ENCODE measurements at regions not wholly inside any gene's neighbourhood (a gene's known extent, or its start where the extent isn't known, plus 50 kb on each side); places are given as distances from the start of the nearest gene placed in this dataset.
"Not testable (repeated sequence)": the region's sequence is repeated elsewhere in the genome, so short reads cannot be mapped to it uniquely, and the experiment has no call there.

DNA sequence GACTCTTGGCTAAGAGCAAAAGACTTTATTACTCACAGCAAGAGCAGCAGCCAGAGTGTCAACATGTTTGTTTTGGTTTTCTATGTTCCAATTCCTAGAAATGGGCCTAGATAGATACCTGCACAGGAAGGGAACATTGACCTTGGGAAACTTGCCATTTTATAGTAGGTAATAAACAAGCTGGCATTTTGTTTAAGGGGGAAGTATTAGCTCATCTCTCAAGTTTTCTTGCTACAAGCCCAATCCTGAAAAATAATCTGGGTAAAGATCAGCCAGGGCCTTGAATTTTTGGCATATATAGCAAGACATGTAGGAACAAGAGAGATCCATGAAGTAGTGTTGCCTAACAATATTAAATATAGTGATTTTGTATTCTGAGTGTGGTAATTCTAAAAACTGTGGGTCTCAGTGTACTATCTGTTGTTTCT is 51.4 kb upstream of the RGL1 start:
- H3K27ac ChIP-seq: peak overlapping the region; percentile 50
- DNase-seq (ENCODE audit: low read depth, low spot score): peak; percentile 73

DNA sequence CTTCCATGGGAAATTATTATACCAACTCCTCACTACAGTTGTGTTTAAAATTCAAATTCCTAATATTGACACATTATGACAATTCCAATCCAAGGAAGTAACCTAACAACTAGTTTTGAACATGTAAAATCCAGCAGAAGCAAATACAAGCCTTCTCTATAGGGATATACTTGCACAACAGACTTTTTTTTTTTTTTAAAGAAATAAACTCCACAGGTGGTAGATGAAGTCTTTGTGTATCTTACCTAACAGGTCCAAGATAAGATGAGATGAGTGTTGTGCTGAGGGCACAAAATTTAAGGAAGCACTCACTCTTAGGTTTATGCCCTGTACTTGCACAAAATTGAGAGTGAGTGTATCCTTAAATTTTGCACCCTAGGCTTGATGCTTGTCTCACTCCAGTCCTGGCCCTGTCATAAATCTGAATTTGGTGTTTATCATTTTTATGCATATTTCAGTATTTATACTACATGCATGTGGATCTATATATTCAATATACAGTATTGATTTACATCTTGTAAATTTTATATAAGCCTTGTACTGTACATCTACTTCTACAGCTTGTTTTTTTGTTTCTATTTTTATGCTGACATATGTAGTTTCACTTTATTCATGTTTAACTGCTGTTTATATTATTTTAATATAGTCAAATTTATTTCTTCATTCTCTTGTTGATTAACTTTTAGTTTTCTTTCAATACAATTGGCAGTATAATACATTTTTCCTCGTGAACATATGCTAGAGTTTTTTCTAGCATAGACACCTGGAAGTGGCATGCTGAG is 60.6 kb upstream of the RGL1 start:
- no peak for DNase-seq (ENCODE audit: low read depth, low spot score)
- no peak overlapping the region for H3K27ac ChIP-seq

DNA sequence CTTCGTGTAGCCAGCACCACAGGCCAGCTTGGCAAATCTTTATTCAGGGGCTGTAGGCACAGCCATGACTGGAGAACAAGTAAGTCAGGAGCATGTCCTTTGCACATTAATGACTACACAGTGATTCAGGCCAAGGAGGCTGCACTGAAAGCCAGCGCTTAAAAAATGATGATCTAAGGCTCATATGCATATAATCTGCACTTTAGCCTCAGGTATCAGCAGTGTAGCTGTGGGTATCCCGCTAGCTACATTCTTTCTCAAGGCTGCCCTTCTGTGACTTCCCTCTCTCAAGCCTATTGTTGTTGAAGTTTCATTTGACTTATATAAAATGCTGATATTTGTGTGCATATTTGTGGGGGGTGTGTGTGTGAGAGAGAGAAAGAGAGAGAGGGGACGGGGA is 62.6 kb upstream of the RGL1 start:
- no peak overlapping the region for H3K27ac ChIP-seq
- no peak for DNase-seq (ENCODE audit: low read depth, low spot score)

DNA sequence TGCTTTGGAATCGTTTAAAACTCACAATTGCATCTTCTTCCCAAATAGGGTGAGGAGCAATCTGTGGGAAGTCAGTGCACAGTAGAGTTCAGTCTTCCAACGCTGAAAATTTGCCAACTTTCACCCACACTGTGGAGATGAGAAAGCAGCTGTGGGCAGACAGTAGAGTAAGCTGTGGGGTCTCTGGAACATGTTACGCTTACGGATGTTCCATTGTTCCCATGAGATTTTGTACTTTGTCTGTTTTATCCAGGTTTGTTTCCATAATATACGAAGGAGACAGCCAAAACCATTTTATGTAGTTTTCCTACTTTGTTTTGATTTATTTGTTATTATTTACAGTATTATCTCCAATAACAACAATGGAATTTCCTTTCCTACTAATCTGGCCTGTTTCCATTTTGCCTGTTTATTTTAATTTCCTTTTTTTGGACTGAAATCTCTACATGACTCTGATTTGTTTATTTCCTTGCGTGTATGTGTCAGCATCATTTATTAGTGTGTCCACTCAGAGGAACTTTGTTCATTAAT is 65.1 kb upstream of the RGL1 start:
- DNase-seq (ENCODE audit: low read depth, low spot score): no peak
- no peak overlapping the region for H3K27ac ChIP-seq

DNA sequence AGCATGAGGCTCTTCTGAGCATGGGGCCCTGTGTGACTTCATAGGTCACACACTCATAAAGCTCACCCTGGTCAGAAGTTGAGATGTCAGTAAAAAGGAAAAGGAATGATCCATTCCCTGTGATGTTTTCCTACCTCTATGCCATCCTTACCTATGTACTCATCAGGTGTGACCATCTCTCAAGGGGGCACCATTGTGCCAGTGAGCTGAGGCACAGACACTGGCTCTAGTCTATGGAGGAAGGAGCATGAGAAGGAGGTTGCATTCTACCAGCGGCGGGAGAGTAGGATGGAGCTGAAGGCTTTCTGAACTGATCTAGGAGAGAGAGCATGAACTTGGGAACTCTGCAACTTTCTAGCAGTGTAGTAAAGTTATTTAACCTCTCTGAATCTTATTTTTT is 65.8 kb upstream of the RGL1 start:
- no peak overlapping the region for H3K27ac ChIP-seq
- no peak for DNase-seq (ENCODE audit: low read depth, low spot score)

DNA sequence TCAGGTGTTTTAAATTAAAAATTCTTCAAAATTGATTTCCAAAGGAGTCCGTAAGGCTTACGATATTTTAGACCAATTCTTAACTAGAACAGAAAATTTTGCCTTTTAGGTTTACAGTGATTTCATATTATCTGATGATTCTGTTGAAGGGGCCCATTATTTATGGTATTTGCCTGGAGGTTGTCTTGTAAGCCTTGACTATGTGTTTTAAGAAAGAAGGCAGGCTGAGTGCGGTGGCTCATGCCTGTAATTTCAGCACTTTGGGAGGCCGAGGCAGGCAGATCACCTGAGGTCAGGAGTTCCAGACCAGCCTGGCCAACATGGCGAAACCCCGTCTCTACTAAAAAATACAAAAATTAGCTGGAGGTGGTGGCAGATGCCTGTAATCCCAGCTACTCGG is 67.0 kb upstream of the RGL1 start:
- DNase-seq (ENCODE audit: low read depth, low spot score); H3K27ac ChIP-seq: not testable (repeated sequence)

DNA sequence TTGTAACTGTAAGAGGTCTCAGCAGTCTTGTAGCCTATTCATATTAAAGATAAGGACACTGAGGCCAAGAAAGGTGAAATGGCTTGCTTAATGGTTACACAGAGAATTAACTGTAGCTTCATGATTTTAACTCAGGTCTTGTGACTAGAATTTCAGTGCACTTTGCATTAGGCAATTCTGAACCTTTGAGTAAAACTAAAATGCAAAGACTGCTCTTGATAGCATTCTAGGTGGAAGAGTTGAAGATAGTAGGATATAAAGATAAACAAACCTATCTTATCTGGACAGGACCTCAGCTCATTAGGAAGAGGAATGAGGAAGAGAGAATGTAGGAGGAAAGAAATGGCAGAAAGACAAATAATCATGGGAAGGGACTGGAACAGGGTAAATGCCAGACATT is 68.6 kb upstream of the RGL1 start:
- no peak for DNase-seq (ENCODE audit: low read depth, low spot score)
- no peak overlapping the region for H3K27ac ChIP-seq

DNA sequence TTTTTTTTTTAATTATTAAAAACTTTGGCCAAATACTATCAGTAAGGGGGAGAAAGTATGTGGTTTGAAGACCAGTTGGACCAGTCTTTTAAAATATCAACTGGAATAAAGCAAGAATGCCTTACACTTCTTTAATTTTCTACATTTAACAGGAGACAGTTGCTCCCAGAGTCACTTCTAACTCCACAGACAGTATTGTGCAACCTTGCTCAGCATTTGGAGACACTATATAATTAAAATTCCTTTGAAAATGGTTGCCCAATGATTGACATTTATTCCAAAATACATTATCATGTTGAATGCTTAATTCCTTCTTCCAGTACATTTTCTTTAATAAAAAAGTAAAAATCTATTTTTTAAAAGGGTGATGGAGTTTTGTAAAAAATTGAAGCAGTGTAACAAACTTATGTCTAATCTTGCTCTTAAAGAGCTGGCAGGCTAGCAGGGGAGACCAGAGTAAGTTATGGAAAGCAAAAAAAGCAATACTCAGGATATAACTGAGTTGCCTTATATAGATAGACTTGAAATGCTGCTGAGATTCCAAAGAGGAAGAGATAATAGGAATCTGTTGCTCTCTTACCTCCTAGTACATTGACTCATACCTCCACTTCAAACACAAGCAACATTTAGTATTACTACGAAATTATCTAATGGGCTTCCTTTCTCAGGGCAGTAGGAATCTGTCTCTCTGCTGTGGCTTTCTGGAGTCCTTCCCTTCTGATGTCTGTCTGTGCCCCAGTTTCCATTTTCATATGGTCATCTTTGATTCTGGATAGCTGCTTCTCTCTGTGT is 69.7 kb upstream of the RGL1 start:
- no peak overlapping the region for H3K27ac ChIP-seq
- DNase-seq (ENCODE audit: low read depth, low spot score): no peak

DNA sequence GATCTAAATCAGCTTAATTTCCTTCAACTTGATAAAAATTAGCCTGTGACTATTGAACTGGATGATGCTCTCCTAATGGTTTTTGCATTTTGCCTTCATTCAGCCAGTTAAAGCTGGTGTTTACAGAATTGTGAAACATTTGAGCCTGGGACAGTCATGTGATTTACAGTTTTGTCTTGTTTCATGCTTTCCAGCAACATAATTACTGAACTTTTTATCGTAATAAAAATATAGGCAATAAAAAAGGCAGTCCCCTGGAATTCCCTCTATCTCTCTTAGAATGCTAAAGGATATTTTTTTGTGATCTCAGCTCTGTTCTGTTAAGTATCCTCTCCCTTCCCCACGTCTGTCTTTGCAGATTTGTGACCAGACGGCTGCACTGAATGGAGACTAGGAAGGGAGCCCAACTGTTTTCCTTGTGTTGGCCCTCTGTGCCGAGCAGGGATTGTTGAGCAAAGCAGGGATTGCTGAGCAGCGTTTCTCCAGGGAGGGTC is 70.3 kb upstream of the RGL1 start:
- no peak for DNase-seq (ENCODE audit: low read depth, low spot score)
- no peak overlapping the region for H3K27ac ChIP-seq

DNA sequence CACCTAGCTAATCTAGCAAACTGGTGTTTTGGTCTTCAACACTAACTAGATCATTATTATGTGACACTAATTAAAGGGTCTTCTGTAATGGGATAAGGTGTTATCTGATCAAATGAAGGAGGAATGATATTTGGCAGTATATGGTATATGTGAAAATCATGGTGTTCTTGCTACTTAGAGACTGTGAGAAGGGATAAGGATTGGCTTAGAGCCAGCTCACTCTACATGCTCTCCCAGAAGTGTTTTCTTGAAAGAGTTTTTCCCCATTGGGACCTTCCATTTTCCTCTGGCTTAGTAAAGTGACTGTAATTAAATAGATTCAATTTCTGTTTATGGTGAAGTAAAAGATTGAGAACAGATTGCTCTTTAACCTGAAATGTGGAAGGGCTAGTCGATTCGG is 71.2 kb upstream of the RGL1 start:
- H3K27ac ChIP-seq: no peak overlapping the region
- DNase-seq (ENCODE audit: low read depth, low spot score): no peak

DNA sequence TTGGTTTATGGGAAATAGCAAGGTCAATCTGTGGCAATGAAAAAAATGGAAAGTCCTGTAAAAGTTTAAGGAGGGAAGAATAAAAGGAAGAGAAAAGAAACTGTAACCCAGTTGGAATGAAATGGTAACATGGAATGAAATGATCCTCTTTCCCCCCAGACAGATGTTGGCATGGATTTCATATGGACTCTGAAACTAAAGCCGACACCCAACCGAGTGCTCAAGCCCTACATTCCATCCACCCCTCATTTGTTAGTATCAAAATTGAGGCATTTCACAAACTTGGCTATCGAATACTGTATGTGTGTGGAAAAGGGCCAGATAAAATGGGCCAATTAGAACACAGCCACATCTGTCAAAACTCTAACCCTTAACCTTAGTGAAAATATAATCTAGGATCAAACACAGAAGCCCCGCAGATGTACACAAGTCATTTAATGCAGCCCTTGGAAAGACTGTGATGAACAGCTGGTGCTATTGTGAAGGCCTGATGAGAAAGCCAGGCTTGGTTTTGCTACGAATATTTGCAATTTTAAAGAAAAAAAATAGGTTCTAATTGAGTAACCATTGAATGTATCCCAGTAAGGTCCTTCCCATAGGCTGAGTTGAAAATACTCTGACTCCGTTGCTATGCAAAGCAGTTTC is 72.6 kb upstream of the RGL1 start:
- no peak overlapping the region for H3K27ac ChIP-seq
- no peak for DNase-seq (ENCODE audit: low read depth, low spot score)

DNA sequence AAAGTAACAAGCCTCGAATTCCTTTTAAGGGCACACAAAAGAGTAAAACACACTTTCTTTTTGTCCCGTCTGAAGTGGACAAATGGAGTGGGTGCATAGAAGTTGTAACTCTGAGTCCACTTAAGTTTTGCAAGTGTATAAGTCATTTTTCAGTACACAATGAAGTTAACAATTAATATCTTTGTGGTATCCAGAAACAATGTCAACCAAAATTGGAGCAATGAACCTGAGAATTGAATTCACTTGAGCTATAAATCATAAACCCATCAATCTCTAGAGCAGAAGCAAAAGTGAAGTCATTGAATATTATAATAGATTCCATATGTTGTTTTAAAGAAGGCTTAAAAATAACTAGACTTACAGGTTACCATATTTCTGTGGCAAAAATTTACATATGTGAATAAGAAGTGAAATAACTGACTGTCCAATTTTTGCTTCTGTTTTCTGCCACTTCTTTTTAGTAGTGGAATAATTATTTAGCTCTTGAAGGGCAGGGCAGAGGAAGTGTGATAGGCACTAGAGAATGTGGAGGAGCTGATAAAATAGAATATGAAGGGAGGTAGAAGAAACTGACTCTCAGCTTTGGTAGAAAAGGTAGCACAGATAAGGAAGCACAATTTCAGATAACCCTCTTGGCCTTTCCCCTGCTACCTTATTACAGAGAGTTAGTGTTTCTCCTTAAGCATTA is 73.9 kb upstream of the RGL1 start:
- no peak overlapping the region for H3K27ac ChIP-seq
- no peak for DNase-seq (ENCODE audit: low read depth, low spot score)

DNA sequence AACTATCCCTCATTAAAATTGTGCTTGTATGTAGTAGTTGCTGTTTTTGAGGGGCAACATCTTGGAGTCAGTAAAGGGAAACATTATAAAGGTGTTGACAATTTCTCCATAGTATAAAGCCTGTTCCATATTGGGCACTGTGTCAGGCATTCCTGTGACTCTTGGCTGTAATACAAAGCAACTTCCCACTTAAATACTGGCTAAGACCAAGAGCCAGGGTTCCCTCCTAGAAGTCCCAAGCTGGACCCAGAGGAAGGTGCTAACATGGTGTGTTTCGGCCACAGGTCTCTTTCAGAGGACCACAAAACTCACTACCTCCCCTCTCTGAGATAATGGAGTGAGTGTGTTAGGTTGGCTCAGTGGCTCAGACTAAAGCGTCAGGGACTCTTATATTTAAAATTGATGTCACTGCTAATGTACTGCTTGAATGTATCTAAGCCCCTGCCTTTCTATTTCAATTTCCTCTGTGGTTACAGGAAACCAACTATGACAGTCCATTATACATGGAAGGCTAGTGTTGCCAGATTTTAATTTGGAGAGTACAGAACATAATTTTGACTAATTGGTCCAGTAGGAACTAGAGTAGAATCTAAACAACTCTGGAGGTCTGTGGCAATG is 74.7 kb upstream of the RGL1 start:
- H3K27ac ChIP-seq: no peak overlapping the region
- DNase-seq (ENCODE audit: low read depth, low spot score): no peak

DNA sequence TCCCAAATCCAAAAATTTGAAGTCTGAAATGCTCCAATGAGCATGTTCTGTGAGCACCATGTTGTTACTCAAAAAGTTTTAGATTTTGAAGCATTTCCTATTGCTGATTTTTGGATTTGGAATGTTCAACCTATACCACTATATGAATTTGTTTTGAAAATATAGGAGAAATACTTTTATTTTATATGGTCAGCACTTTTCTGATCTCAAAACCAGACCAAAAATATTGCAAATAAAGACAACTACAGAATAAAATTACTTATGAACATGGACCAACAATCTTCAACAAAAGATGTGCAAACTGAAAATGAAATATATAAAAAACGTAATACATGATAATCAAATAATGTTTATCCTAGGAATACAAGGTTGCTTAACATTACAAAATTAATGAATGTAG is 73.7 kb upstream of the APOBEC4 start:
- no peak for DNase-seq (ENCODE audit: low read depth, low spot score)
- H3K27ac ChIP-seq: no peak overlapping the region

DNA sequence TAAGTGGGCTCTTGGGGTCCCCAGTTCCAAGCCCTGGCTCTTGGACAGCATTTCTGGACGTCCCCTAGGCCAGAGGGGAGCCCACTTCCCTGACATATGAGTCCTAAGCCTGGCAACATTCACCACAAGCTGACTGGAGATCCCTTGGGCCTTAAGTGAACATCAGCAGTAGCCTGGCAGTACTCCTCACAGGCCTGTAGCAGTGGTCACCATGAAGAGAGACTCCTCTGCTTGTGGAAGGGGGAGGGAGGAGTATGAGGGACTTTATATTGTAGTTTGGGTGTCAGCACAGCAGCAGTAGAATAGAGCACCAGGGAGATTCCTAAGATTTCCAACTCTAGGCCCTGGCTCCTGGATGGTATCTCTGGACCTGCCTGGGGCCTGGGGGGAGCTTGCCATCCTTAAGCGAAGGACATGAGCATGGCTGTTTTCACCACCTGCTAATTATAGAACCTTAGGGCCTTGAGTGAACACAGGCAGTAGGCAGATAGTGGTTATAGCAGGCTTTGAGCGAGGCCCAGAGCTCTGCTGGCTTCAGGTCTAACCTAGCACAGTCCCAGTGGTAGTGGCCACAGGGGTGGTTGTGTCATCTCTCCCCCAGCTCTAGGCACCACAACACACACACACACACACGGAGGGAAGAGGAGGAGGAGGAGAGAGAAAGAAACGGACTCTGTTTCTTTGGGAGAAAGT is 71.4 kb upstream of the APOBEC4 start:
- no peak overlapping the region for H3K27ac ChIP-seq
- DNase-seq (ENCODE audit: low read depth, low spot score): no peak

DNA sequence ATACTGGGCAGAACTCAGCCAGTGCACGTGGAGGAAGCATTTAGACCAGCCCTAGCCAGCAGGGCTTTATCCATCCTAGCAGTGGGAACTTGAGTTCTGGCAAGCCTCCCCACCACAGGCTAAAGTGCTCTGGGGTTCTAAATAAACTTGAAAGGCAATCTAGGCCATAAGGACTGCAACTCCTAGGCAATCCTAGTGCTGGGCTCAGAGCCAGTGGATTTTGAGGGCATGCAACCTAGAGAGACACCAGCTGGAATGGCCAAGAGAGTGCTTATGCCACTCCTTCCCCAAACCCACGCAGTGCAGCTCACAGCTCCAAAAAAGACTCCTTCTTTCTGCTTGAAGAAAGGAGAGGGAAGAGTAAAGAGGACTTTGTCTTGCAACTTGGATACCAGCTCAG is 70.5 kb upstream of the APOBEC4 start:
- no peak for DNase-seq (ENCODE audit: low read depth, low spot score)
- H3K27ac ChIP-seq: no peak overlapping the region

DNA sequence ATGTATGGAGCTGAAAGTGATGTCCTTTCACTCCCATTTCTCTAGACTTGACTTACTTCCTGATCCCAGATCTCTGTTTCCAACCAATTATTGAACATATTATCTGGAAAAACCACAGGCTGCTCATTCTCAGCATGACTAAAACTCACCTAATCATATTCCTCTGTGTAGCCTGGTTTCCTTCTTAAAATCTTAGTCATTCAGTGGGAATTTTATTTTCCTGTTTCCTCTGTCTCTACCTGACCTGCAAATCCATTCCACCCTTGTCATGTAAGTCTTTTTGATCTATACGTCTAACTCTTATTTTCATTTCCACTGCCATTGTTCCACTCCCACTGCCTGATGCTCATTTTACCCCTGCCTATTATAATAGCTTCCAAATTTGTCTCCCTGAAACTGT is 67.9 kb upstream of the APOBEC4 start:
- no peak for DNase-seq (ENCODE audit: low read depth, low spot score)
- no peak overlapping the region for H3K27ac ChIP-seq

DNA sequence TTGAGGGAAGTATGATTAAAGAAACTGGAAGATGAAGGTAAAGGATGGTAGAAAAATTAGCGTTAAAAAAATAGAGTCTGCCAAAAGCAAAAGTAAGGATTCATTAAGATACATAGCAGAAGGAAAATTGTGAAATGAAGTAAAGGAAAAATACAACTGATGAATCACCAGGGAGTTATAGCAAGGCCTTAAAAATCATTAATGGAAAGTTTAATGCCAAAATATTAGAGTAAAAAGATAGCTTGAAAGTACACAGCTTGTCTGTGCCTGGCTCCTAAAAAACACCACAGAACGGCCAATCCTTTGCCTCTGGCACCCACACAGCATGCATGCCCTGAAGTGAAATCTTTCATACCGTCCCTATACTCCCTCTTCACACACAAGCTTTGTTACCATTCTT is 66.9 kb upstream of the APOBEC4 start:
- DNase-seq (ENCODE audit: low read depth, low spot score): no peak
- H3K27ac ChIP-seq: no peak overlapping the region

DNA sequence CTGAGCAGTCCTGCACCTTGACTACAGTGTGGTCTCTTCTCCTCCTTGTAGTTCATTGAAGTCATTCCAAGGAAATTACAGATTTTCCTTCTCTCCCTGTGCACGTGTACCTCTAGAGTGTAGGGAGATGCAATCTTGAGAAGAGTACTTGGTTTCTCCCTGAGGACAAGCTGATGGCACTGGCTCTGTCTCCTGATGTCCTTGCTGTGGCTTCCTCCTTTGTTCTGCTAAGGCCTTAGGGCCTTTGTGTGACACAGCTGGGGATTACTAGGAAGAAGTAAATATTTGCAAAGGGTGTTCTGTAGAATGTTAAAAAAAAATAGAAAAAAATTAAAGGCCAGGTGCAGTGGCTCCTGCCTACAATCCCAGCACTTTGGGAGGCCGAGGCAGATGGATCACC is 66.2 kb upstream of the APOBEC4 start:
- no peak overlapping the region for H3K27ac ChIP-seq
- DNase-seq (ENCODE audit: low read depth, low spot score): no peak

Measured in epithelial cell of prostate (primary cell).